ENCODE measurements at regions not wholly inside any gene's neighbourhood (a gene's known extent, or its start where the extent isn't known, plus 50 kb on each side); places are given as distances from the start of the nearest gene placed in this dataset.
"Not testable (repeated sequence)": the region's sequence is repeated elsewhere in the genome, so short reads cannot be mapped to it uniquely, and the experiment has no call there.

DNA sequence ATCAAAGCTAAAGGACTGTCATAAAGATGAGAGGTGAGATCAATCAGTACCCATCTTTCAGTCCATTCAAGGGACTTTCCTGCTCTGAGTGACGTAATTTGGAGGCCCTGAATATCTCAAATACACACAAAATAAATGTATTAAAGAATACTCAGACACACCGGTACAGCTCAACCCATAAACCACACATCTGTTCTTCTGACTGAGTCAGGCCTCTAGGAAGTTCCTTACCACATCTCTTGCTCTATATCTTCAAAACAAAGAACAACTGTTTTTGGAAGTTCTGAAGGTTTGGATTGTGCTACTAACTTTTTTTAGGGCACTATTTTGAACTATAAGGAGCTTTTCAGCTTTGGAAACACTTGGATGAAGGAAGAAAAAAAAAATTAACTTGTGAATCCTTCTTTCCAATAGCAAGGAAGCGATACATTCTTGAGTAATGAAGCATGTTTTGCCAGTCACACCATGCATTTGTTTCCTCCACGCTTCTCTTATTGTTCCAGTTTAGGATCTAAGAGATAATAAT lies 866.5 kb upstream of the VRK2 start:
- DNase-seq (ENCODE audit: low spot score), result no peak

DNA sequence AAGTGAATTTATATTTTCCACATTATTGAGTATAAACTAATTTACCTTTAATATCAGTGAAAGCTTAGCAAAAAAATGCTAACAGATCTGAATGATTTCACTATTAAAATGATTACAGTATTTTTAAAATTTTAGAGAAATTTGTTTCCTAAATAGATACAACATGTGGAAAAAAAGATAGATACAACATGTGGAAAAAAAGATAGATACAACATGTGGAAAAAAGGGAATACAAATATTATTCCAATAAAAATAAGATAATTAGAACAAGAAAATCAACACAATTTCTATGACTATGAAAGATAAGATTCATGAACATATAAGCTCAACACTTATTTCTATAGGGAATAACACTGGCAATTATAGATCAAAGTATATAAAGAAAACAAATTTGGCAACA lies 865.9 kb upstream of the VRK2 start:
- DNase-seq (ENCODE audit: low spot score), result no peak

DNA sequence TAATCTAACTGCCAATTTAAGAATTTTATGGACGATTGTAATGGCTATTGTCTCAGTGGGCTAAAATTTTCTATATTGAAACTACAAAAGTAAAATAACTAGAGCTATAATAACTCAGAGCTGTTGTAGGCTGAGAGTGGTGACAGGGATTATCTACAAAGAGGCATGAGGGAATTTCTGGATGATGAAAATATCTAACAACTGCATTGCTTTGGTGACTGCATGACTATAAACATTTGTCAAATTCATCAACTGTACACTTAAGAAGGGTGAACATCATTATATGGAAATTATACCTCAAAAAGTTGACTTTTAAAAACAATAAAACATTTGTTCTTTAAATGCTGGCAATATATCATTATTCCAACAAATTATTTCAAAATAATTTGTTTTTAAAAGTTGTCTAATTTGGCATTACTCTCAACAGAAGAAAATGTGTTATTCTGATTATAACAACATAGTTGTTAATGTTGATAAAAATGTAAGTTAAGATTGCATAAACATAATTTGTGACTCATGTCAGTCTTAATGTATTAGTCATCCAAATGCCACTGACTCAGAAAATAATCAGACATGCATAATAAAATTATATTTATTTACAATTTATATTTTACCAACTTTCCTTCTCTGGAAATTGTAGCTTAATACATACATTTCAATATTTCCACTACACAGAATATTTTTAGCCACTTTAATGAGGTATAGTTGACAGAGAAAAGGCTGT lies 865.1 kb upstream of the VRK2 start:
- no peak for DNase-seq (ENCODE audit: low spot score)

DNA sequence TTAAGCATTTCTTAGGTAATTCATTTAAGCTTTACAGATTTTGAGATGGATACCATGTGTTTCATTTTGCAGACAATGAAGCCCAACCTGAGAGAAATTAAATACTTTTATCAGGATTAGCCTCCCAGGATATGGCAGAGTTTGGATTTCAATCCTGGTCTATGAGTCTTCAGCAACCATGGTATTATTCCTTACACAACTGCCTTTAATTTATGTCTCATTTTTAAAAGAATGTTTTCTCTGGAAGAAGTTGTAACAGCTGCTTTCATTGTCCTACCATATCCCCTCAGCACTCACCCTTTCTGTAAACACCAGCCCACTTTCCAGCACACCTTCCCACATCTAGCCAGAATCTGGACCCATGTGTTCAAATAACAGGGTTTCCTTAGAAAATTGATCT lies 863.7 kb upstream of the VRK2 start:
- DNase-seq (ENCODE audit: low spot score), result no peak

DNA sequence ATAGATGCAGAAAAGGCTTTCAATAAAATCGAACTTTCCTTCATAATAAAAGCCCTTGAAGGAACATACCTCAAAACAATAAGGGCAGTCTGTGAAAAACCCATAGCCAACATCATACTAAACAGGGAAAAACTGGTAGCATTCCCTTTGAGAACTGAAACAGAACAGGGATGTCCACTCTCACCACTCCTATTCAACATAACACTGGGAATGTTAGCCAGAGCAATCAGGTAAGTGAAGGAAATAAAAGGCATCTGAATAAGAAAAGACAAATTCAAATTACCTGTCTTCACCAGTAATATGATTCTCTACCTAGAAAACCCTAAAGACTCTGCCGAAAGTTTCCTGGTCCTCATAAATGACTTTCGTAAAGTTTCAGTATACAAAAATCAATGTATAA lies 861.0 kb upstream of the VRK2 start:
- DNase-seq (ENCODE audit: low spot score), result no peak

DNA sequence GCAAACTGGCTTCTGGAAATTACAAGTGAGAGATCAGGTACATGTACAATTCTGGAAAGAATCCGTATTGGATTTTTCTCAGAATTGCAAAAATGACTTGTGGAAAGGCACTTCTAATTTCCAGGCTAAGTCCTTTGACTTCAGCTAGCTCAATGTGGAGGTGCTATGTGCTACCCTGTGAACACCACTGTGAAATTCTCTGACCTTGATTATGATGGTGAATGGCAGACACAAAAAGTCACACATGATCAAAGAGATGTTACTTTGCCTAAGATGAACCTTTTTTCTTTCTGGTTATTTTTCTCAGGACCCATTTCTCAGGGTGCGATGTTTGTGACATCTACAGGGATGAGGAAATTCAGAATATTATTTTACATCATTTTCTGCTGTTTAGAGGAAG lies 856.6 kb upstream of the VRK2 start:
- no peak for DNase-seq (ENCODE audit: low spot score)

DNA sequence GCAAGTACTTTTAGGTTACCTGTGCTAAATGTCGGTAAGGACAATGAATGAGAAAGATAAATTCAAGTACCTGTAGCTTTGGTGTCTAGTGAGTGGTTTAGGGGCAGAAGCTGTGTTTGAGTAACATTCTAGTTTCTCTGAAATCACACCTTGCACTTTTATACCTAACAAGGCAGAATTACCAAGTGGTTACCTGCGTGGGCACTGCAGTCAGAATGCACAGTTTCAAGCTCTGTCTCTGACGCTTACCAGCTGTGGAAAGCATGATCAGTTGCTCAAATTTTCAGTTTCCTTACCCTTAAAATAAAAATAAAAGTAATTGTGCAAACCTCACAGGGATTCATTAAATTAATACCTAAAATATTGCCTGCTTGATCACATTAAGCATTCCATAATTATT lies 846.9 kb upstream of the VRK2 start:
- no peak for DNase-seq (ENCODE audit: low spot score)

DNA sequence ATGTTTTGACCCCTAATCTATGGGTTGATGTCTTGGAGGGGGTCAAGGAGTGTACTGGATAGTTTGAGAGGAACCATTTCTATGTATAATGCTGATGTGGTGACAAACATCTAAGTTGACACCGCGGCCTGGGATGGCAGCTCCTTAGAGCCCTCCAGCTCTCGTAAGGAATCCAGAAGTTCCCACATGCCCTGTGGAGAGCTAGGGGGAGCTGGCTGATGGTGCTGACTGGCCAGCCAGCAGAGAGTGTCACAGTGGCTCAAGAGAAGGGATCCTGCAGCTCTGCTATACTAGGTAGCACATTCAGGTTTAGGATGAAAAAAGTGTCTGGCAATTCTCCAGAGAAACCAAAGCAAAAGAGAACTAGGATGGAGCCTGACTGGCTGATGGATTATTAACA lies 842.2 kb upstream of the VRK2 start:
- DNase-seq (ENCODE audit: low spot score), result no peak

DNA sequence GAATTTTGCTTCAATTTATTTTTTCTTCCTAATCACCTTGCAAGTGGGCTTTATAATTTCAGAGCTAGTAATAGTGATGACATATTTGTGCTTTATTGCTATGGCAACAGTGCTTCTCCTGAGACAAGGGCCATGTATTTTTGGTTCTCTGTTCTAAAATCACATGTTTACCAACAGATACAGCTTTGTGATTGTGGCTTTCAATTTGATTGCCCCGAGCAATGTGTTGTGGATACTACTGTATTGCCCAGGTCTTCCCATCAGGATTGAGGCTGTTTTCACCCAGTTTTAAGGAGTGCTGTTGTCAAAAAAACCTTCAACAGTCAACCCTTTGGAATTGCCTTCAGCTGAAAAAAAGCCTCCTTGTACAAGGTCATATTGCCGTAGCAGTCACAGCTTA lies 841.4 kb upstream of the VRK2 start:
- no peak for DNase-seq (ENCODE audit: low spot score)

DNA sequence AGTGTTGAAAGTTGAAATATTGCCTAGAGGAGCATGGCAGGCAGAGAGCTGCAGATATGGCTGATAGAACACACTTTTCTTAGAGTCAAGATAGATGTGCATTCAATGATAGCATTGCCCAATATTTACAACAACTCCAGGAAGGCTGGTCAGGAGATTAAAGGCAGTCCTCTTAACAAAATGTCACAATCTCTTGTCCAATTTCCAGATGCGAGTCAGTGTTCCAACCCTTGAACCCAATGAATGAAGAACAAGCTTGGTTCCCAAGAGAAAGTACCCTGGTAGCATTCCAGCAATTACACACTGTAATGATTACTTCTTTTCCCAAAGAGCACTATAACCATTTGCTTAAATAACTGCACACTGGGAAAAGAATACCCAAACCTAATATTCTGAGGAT lies 839.4 kb upstream of the VRK2 start:
- DNase-seq (ENCODE audit: low spot score), result no peak

DNA sequence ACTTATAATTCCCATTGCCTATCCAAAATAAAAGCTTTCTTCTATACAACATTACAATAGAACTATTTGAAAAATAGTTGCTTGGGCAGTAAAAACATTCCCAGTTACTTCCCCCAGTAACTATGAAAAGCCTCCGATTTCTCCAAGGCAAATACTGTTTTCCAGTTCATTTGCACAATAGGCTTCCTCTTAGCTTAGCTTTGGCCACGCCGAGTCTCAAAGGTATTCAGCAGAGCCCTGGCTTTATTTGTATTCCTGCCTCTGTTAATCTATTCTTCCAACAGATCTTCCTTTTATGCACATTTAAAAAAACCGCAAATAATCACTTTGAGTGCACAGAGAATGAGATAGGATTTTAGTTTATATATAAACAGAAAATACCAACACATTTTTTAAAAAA lies 836.8 kb upstream of the VRK2 start:
- DNase-seq (ENCODE audit: low spot score), result no peak

DNA sequence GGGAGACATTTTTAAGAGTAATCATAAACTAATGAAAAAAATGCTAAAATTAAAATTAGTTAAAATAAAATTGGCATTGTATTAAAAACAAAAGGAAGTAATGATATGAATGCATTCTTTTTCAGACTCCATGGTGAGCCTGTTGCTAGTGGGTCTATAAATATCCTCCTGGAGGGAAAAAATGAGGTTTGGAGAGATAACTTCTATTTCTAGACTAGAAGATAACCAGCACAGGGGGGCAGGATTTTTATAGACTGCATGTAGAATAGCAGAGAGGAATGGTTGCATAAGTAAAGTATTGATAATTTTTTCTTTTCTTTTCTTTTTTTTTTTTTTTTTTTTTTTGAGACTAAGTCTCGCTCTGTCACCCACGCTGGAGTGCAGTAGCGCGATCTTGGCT lies 835.8 kb upstream of the VRK2 start:
- DNase-seq (ENCODE audit: low spot score), result no peak

DNA sequence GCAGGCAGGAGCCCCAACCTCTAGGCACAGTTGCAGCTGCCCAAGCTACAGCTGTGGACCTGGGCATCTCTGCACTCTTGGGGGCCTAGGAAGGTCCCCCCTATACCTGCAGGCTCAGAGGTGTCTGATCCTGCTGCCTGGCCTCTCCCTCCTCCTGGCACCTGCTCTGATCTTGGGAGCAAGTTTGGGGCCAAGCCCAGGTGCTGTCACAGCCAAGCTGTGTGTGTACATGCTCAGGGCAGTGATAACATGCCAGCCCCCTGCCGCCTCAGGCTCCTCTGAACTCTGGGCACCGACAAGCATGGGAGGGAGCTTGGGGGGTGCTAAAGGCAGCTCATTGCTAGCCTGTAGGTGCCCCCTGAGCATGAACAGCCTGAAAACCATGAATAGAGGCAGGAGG lies 829.6 kb upstream of the VRK2 start:
- DNase-seq (ENCODE audit: low spot score), result no peak

DNA sequence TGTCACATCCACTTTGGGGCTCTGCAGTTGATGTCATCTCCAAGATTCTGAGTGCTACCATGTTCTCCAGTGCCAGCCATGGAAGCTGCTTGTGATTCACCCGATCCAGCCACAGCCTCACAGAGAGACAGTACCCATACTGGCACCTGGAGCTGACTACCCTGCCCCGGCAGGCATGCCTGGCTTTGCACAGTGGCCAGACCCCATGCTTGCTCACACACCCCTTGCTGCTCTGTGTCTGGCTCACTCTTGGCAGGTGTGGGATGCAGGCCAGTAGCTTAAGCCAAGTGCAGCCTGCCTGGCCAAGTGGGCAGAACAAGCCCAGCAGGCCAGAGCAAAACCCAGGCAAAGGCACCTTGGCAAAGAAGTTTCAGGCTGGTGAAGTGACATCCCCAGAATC lies 828.4 kb upstream of the VRK2 start:
- DNase-seq (ENCODE audit: low spot score), result no peak

DNA sequence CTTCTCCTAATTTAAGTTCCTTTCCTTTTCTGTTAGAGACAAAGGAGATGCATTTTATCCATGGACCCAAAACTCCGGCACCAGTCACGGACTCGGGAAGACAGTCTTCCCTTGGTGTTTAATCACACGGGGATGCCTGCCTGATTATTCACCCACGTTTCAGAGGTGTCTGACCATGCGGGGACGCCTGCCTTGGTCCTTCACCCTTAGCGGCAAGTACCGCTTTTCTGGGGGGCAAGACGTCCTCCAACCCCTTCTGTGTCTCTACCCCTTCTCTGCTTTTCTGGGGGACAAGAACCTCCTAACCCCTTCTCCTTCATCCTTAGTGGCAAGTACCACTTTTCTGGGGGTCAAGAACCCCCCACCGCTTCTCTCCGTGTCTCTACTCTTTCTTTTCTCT lies 816.9 kb upstream of the VRK2 start:
- not testable (repeated sequence) for DNase-seq (ENCODE audit: low spot score)

DNA sequence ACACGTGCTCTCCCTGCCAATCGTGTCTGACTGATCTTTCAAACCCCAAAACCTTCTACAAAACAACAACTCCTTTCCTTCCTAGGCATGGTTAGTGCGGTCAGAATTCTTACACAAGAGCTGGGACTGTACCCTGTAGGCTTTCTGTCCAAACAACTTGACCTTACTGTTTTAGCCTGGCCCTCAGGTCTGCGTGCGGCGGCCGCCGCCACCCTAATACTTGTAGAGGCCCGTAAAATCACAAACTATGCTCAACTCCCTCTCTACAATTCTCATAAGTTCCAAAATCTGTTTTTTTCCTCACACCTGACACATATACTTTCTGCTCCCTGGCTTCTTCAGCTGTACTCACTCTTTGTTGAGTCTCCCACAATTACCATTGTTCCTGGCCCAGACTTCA lies 814.3 kb upstream of the VRK2 start:
- not testable (repeated sequence) for DNase-seq (ENCODE audit: low spot score)

DNA sequence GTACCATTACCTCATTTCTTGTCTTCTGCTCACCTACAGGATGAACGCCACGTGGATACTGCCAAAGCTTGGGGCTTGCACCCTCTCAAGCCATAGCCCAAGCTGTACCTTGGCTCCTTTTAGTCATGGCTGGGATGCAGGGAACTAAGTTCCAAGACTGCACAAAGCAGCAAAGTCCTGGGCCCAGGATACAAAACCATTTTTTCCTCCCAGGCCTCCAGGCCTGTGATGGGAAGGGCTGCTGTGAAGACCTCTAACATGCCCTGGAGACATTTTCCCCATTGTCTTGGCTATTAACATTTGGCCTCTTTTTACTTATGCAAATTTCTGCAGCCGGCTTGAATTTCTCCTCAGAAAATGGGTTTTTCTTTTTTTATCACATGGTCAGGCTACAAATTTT lies 795.1 kb upstream of the VRK2 start:
- not testable (repeated sequence) for DNase-seq (ENCODE audit: low spot score)

DNA sequence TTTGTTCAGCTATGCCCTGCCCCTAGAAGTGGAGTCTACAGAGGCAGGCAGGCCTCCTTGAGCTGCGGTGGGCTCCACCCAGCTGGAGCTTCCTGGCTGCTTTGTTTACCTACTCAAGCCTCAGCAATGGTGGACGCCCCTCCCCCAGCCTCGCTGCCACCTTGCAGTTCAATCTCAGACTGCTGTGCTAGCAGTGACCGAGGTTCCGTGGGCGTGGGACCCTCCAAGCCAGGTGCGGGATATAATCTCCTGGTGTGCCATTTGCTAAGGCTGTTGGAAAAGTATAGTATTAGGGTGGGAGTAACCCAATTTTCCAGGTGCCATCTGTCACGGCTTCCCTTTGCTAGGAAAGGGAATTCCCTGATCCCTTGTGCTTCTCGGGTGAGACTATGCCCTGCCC lies 770.2 kb upstream of the VRK2 start:
- not testable (repeated sequence) for DNase-seq (ENCODE audit: low spot score)

DNA sequence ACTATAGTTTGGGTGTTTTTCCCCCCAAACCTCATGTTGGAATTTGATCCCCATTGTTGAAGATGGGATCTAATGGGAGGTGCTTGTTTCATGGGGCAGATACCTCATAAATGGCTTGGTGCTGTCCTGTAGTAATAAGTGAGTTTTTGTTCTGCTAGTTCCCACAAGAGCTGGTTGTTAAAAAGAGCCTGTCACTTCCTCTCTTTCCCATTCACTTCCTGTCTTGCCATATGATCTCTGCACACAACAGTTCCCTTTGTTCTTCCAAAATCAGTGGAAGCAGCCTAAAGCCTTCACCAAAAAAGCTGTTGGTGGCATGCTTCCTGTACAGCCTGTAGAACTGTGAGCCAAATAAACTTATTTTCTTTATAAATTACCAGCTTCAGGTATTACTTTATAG lies 768.2 kb upstream of the VRK2 start:
- no peak for DNase-seq (ENCODE audit: low spot score)

DNA sequence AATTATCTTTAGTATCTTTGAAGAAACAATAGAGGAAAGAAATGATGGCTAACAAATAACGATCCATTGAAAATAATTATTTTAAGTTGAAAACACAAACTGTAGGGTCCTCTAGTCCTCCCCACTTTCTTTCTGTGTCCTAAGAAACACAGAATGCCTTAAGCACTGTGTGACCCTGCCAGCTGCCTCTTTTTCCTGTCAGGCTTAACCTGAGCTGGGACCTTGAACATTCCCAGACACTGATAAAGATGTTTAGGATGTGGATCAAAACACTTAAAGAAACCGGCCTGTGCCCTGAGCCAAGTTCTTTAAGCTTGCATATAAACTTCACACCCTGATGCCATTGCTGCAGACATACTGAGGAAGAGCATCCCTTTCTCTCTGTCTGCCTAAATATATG lies 755.4 kb upstream of the VRK2 start:
- no peak for DNase-seq (ENCODE audit: low spot score)

DNA sequence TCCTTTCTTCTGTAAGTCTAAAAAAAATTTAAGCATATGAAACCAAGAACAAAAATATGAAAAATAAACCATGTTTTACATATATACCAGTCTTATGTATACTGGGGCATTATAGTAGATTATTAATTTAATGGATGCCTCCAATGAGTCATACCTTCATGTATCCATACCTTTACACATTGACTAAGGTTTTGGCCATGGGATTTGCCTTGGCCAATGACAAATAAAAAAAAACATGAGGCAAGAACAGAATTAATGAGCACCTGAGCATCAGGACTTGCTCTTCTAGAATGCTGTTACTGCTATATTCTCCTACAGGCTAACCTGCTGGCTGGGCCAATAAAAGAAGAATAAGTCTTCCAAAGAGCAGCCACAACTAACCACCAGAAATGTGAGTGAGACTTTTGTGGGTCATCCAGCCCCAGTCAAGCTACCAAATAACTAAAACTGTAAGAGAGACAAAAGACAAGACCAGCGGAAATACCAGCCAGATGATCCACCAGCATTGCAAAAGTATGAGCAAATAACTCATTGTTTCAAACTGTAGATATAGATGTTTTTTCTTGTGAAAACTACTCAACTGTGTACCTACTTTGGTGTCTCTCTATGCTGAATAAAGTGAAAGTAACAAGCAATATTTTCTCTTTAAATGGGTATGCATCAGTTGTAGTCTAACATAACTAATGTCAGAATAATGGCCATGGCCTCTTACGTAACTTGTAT lies 749.6 kb upstream of the VRK2 start:
- DNase-seq (ENCODE audit: low spot score), result peak; percentile 2

DNA sequence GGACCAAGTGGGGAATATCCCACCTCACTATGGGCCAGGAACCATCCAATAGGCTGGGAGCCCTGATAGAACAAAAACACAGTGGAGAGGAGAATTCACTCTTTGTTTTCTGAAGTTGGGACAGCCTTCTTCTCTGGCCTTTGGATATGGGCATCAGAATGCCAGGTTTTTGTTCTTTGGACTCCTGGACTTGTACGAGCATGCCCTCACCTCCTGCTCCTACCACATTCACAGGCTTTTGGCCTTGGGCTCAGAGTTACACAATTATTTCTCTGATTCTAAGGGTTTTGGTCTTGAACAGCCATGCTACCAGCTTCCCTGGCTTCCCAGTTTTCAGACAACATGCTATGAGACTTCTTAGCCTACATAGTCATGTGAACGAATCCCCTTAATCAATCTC lies 732.9 kb upstream of the VRK2 start:
- DNase-seq (ENCODE audit: low spot score), result no peak

DNA sequence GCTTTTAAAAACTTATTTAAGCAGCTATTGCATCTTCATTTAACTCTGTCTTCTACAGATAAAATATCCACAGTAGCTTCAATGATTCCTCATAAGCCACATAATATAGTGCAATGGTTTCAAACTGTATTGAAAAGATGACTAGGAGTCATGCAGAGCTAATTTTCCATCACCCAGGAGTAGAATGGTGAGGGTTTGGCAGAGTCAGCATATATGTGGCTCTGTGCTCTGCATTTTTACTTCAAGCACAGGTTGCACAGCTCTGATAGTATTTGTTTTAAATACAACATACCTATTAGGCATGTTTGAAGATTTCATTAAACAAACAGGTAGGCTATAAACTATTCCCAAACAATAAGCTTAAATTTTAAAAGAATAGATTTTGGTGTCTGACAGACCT lies 731.9 kb upstream of the VRK2 start:
- DNase-seq (ENCODE audit: low spot score), result no peak

DNA sequence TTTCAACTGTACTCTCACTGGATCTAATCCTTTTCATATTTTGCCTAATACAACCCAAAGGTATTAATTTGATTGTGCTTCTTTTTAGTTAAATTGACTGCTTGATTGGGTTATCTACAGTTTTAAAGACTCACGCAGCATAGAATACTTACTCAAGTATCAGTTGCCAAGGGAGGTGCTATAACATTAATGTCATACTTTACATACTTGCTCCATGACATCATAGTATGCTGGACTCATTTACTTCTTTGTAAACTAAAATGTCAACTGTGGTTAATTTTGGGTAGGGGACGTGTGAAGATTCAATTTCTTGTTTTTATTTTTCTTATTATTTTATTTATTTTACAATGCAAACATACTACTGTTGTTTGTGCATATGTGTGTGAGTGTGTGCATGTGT lies 716.2 kb upstream of the VRK2 start:
- DNase-seq (ENCODE audit: low spot score), result peak; percentile 0

All from hepatic stellate cell (primary cell).